ENCODE measurements at regions not wholly inside any gene's neighbourhood (a gene's known extent, or its start where the extent isn't known, plus 50 kb on each side); places are given as distances from the start of the nearest gene placed in this dataset.
"Not testable (repeated sequence)": the region's sequence is repeated elsewhere in the genome, so short reads cannot be mapped to it uniquely, and the experiment has no call there.

DNA sequence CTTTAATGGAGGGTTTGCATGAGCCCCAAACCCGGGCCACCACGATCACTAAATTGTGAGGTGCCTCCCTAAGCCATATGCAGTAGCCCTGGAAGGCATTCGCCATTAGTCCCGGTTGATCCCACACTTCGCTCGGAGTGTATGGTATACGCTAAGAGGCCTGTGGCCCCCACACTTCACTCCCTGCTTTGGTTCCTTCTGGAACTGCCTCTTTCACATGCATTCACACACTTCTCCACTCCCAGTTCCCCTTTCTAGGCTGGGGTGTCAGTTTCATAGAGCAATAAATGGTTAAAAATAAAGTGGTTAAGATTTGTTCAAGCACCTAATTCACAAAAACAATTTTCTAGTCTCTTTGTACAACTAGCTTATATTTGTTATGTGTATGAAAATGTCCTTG, 212.1 kb upstream of the KCND2 start:
- Histone ChIP-seq H3K27ac (replicated peaks) (no peak overlapping the region), H3K36me3 (no peaks in the 10 kb centered on the region), H3K4me3 (no peak overlapping the region), H3K9me3 (replicated peaks) (no peaks in the 10 kb centered on the region), H3K27me3 (ENCODE audit: low read depth) (no peaks in the 10 kb centered on the region), H3K4me1 (no peaks in the 10 kb centered on the region)
- TF ChIP-seq, protein P1, sequence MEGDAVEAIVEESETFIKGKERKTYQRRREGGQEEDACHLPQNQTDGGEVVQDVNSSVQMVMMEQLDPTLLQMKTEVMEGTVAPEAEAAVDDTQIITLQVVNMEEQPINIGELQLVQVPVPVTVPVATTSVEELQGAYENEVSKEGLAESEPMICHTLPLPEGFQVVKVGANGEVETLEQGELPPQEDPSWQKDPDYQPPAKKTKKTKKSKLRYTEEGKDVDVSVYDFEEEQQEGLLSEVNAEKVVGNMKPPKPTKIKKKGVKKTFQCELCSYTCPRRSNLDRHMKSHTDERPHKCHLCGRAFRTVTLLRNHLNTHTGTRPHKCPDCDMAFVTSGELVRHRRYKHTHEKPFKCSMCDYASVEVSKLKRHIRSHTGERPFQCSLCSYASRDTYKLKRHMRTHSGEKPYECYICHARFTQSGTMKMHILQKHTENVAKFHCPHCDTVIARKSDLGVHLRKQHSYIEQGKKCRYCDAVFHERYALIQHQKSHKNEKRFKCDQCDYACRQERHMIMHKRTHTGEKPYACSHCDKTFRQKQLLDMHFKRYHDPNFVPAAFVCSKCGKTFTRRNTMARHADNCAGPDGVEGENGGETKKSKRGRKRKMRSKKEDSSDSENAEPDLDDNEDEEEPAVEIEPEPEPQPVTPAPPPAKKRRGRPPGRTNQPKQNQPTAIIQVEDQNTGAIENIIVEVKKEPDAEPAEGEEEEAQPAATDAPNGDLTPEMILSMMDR (IDR thresholded peaks at IDR 0.05; ENCODE audit: borderline replicate concordance), result no peak
- intact Hi-C loops (cut with micrococcal nuclease), result no loop called here
- no peak for DNase-seq

GRCh38 chr7:120064565-120064964, 208.4 kb upstream of the KCND2 start:
- Histone ChIP-seq H3K4me3 (no peak overlapping the region), H3K4me1 (no peaks in the 10 kb centered on the region), H3K27me3 (ENCODE audit: low read depth) (no peaks in the 10 kb centered on the region), H3K9me3 (replicated peaks) (peaks cover 9% of the 10 kb centered on the region), H3K36me3 (no peaks in the 10 kb centered on the region), H3K27ac (replicated peaks) (no peak overlapping the region)
- TF ChIP-seq, protein P1 (IDR thresholded peaks at IDR 0.05; ENCODE audit: borderline replicate concordance), result no peak
- DNase-seq, result no peak
- intact Hi-C loops (cut with micrococcal nuclease), result no loop called here

- DNase-seq; H3K4me3 ChIP-seq; H3K36me3 ChIP-seq; intact Hi-C loops (cut with micrococcal nuclease); H3K4me1 ChIP-seq; H3K27ac ChIP-seq (replicated peaks); H3K27me3 ChIP-seq (ENCODE audit: low read depth): not testable (repeated sequence)
- peaks cover 17% of the 10 kb centered on the region for H3K9me3 ChIP-seq (replicated peaks)
These were observed 206.1 kb upstream of the KCND2 start for GRCh38 chr7:120066898-120067297.

- H3K4me1 ChIP-seq, result no peaks in the 10 kb centered on the region
- H3K27ac ChIP-seq (replicated peaks), result no peak overlapping the region
- H3K36me3 ChIP-seq, result no peaks in the 10 kb centered on the region
- peaks cover 30% of the 10 kb centered on the region for H3K9me3 ChIP-seq (replicated peaks)
- H3K4me3 ChIP-seq, result no peak overlapping the region
- no peaks in the 10 kb centered on the region for H3K27me3 ChIP-seq (ENCODE audit: low read depth)
- DNase-seq, result no peak
- intact Hi-C loops (cut with micrococcal nuclease), result no loop called here
- TF ChIP-seq, protein P1 (IDR thresholded peaks at IDR 0.05; ENCODE audit: borderline replicate concordance), result no peak
These were observed 202.8 kb upstream of the KCND2 start for GRCh38 chr7:120070201-120070600.

DNA sequence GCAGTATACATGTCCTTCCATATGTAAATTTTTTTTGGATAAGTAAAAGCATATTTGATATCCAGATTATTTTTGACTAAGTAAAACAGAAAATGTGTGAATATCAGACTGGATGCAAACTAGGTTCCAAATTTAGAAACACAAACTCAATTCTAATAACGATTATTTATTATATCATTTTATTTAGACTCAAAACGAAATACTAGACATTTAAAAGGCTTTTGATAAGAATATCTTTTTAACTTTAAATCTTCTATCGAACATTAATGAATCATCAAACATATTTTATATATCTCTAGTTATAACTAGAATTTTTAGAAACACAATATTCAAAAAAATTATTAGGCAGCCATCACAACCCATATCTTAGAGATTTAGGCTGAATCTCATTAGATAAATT, 195.2 kb upstream of the KCND2 start:
- H3K4me3 ChIP-seq, result no peak overlapping the region
- H3K27me3 ChIP-seq (ENCODE audit: low read depth), result no peaks in the 10 kb centered on the region
- H3K27ac ChIP-seq (replicated peaks), result no peak overlapping the region
- H3K4me1 ChIP-seq, result no peaks in the 10 kb centered on the region
- intact Hi-C loops (cut with micrococcal nuclease), result no loop called here
- peaks cover 13% of the 10 kb centered on the region for H3K9me3 ChIP-seq (replicated peaks)
- TF ChIP-seq, protein P1 (IDR thresholded peaks at IDR 0.05; ENCODE audit: borderline replicate concordance), result no peak
- H3K36me3 ChIP-seq, result no peaks in the 10 kb centered on the region
- DNase-seq, result no peak

GRCh38 chr7:120079022-120079421, 194.0 kb upstream of the KCND2 start:
- Histone ChIP-seq H3K9me3 (replicated peaks) (peaks cover 10% of the 10 kb centered on the region), H3K27me3 (ENCODE audit: low read depth) (no peaks in the 10 kb centered on the region), H3K4me1 (no peaks in the 10 kb centered on the region), H3K36me3 (no peaks in the 10 kb centered on the region), H3K27ac (replicated peaks) (no peak overlapping the region), H3K4me3 (no peak overlapping the region)
- intact Hi-C loops (cut with micrococcal nuclease), result no loop called here
- DNase-seq, result no peak
- TF ChIP-seq, protein P1 (IDR thresholded peaks at IDR 0.05; ENCODE audit: borderline replicate concordance), result no peak
